ENCODE measurements at regions not wholly inside any gene's neighbourhood (a gene's known extent, or its start where the extent isn't known, plus 50 kb on each side); places are given as distances from the start of the nearest gene placed in this dataset.

GRCh38 chr13:108533842-108534241, 95.6 kb upstream of the MYO16 start:
- ATAC-seq = no peak
- Histone ChIP-seq H3K79me2 (ENCODE audit: control insufficient read depth, insufficient read depth, low read length) (no peaks in the 10 kb centered on the region), H4K20me1 (replicated peaks; ENCODE audit: control insufficient read depth, insufficient read depth, low read length) (no peaks in the 10 kb centered on the region), H3K9me1 (ENCODE audit: control insufficient read depth, insufficient read depth, low read length) (no peaks in the 10 kb centered on the region), H3K9me3 (replicated peaks; ENCODE audit: control insufficient read depth, insufficient read depth, low read depth, low read length) (no peaks in the 10 kb centered on the region), H3K27me3 (ENCODE audit: control insufficient read depth in 2 of 2, insufficient read depth in 2 of 2, low read length in 2 of 2) (no peaks in the 10 kb centered on the region), H3K4me3 (no peak overlapping the region), H3K27ac (ENCODE audit: extremely low read depth, low read depth, low read length) (no peak overlapping the region), H3K36me3 (ENCODE audit: control insufficient read depth, insufficient read depth, low read length) (no peaks in the 10 kb centered on the region), H2AFZ (ENCODE audit: low read depth, low read length) (no peak overlapping the region), H3K4me1 (replicated peaks in 1 of 2; ENCODE audit: control insufficient read depth in 2 of 2, insufficient read depth in 2 of 2, low read length in 2 of 2) (no peaks in the 10 kb centered on the region; a peak in 1 of 5 replicates), H3K9ac (ENCODE audit: insufficient read depth in 1 of 2, low read depth in 2 of 2, low read length in 2 of 2) (no peak overlapping the region), H3K4me2 (ENCODE audit: insufficient read depth, low read length) (no peak overlapping the region)
- TF ChIP-seq U2AF2 (optimal IDR thresholded peaks at IDR 0.05; ENCODE audit: low read depth, low read length) (no peak), HLTF (IDR thresholded peaks at IDR 0.05) (no peak), ATF1 (CRISPR knock-in tag; IDR thresholded peaks at IDR 0.05) (no peak), ATF1 (tag; IDR thresholded peaks at IDR 0.05) (no peak), CEBPB (tag; IDR thresholded peaks at IDR 0.05) (peak; percentile 41; the same call in 1 of the 2 replicates), CEBPG (CRISPR knock-in tag; IDR thresholded peaks at IDR 0.05) (no peak), CEBPG (tag; conservative IDR thresholded peaks at IDR 0.05 in 1 of 2, IDR thresholded peaks at IDR 0.05 in 1 of 2) (peak; percentile 23 to 58; a peak in 2 of 4 replicates), RAD51 (IDR thresholded peaks at IDR 0.05; ENCODE audit: borderline replicate concordance, low read depth) (no peak), CHD2 (IDR thresholded peaks at IDR 0.05; ENCODE audit: low read depth, low read length) (no peak), ZMIZ1 (IDR thresholded peaks at IDR 0.05; ENCODE audit: low read depth in 2 of 2, low read length in 2 of 2) (no peak), HMGXB4 (CRISPR knock-in tag; IDR thresholded peaks at IDR 0.05) (no peak), POLR2G (IDR thresholded peaks at IDR 0.05; ENCODE audit: low read depth, low read length) (no peak), MTA3 (IDR thresholded peaks at IDR 0.05; ENCODE audit: borderline replicate concordance) (no peak), DPF2 (IDR thresholded peaks at IDR 0.05) (no peak), BRD9 (IDR thresholded peaks at IDR 0.05; ENCODE audit: low read depth, partially characterized antibody) (no peak), ATF2 (CRISPR knock-in tag; IDR thresholded peaks at IDR 0.05) (no peak)
- CTCF ChIA-PET (ENCODE audit: low intra/inter-chr PET ratio) = no interaction called here
- no TSS peak for BruUV-seq (replicated peaks)
- intact Hi-C loops (cut with micrococcal nuclease) (no loop called here), in situ Hi-C loops (cut with MboI) (no loop called here)
- WGBS (ENCODE audit: insufficient coverage, low coverage, missing lambda C conversion rate) = 59% methylated on average over 2 of the region's 2 CpGs
- no peak for DNase-seq (ENCODE audit: extremely low read depth in 1 of 4, low spot score in 3 of 4)
- POLR2A ChIA-PET = no interaction called here
- no peak for FAIRE-seq

All from K562 (cell line).